DMS153 treated with DMSO at 0.1 percent for 48 hours (cell line): ENCODE measurements at regions not wholly inside any gene's neighbourhood (a gene's known extent, or its start where the extent isn't known, plus 50 kb on each side); places are given as distances from the start of the nearest gene placed in this dataset.

Experiments used
- DNase-seq: peaks from one replicate; lab custom pipeline; 2025; ENCODE audit not compliant: unreplicated experiment; lab: John Stamatoyannopoulos, UW

DNA sequence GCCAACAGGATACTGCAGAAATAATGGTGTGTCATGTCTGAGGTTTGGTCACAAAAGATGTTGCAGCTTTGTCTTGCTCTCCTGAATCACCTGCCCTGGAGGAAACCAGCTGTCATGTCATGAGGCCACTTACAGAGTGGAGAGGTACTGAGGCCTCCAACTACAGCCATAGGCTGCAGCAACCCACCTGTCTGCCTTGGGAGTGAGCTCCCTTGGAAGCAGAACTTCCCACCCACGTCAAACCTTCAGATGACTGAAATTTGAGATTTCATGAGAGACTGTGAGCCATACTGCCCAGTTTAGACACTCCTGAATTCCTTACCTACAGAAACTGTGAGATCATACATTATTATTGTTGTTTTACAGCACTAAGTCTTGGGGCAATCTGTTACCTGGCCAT lies 475.9 kb downstream of the HS3ST3B1 start:
- DNase-seq: no peak

DNA sequence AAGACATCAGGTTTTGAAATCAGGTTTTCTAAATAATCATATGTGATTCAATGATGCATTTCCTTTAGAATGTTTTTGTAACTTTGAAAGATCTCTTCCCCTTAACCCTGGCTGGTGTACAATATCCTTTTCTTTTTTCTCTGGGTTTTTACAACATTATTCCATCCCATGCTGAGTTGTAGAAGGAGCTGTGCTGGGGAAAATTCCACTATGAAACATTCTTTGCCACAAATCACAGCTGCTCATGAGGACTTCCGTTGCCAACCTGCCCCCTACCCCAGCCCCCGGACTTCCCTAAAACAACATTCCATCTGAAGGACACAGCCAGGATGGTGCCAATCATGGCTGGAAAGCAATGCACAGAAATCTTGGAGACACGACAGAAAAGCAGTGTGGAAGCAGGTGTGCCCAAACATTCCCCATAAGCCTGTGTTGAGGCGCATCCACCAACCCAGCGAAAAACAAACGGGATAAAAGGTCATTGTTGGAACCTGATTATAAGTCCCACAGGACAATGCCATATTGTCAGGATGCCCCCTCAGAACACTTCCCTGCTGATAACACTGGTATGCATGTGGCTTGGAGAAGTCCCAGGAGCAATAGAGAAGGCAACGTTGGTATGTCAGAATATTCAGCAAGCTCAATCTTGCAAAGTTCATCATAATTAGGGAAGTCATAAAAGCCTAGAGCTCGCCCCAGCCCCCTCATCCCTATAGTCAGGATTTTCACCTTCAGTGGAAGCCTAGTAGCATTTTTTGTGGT lies 475.0 kb downstream of the HS3ST3B1 start:
- no peak for DNase-seq

DNA sequence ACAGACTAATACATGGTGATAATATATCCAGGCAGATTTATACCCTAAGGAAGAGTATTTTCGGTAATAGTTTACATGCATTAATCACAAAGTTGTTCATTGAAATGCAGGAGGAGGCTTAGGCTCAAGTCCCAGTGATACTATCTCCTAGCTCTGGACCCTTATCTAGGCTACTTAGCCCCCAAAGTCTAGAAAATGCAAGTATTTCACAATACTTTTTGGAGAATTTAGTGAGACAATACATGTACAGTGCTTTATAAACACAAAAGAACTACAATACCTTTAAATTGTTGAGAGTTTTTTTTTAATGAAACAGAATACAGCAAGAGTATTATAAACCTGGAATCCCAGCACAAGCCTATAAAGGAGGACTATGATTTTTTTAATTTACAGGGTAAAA lies 473.9 kb downstream of the HS3ST3B1 start:
- no peak for DNase-seq

DNA sequence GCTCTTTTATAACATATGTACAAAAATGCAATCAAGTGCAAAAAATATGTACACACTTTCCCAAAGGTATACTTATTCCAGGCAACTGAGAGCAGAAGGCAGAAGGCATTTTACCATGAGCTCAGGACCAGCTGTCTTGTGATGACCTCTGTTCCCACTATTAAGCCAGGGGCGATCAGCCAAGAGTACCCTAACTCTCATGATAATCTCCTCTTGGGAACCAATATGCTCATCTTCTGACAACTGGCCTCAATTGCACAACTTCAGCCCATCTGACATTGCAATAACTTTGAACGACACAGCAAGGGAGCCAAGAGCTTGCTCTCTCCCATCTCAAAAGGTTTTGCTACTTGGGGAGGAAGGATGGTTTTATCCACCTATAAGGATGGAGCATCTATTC lies 471.9 kb downstream of the HS3ST3B1 start:
- no peak for DNase-seq

DNA sequence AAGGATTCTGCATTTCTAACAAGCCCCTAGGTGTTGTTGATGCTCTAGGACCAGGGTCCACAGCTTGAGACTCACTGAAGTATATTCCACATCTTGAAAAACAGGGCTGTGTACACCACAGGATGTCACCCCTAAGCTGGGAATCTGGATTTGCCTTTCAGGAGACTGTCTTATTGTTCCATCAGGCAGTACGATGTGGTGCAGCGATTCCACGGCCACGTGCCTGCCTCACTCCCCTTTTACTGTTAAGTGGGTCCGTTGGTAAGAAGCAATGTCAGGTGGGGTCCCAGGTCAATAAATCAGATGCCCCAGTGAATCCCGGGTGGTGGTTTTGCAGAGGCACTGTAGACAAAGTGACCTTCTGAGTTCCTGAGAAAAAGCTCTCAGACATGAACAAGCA lies 470.7 kb downstream of the HS3ST3B1 start:
- no peak for DNase-seq

DNA sequence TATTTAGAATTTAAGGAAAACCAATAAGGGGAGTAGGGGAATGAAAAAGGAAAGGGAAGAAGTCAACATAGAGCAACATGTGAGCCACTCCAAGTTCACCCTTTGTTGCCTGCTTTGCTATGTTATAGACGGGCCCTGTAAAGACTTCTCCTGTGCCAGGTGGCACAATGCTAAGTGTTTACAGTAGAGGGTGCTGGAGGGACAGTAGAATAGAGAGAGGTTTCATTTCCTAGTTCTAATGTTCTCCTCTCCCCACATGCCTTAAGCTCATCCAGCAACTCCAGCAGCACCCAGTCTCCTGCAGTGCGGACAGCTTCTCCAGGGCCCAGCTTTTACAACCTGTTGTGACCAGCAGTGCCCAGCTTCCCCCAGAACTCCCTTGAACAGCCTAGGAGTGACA lies 468.0 kb downstream of the HS3ST3B1 start:
- no peak for DNase-seq

DNA sequence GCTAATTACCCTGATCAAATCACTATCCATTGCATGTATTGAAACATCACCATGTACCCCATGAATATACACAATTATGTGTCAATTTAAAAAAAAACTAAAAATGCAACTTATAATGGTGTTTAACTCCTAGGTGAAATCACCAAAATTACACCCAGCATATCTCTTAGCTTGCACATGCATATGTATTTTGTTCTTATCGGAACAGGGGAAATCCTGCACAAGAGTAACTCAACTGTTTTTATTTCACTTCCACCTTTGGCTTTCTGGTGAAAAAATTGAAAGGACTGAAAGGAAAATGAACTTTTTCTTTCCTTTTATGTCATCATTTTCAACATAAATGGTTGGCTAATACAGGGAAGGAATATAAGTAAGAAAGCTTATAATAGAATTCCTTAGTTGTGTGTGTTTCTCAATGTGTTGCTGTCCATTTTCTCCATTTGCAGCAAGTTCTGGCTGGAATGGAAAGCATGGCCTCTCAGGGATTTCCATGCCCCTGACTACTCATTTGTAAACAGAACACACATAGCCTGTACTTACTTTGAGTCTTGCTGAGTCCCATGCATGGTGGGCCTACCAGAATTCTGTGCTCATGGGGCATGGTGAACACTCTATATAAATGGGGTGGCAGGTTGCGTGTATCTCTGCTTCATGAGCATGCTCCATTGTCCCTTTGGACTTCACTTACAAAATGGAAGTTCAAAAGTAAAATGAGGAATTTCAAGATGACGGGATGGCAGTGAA lies 462.0 kb downstream of the HS3ST3B1 start:
- no peak for DNase-seq

DNA sequence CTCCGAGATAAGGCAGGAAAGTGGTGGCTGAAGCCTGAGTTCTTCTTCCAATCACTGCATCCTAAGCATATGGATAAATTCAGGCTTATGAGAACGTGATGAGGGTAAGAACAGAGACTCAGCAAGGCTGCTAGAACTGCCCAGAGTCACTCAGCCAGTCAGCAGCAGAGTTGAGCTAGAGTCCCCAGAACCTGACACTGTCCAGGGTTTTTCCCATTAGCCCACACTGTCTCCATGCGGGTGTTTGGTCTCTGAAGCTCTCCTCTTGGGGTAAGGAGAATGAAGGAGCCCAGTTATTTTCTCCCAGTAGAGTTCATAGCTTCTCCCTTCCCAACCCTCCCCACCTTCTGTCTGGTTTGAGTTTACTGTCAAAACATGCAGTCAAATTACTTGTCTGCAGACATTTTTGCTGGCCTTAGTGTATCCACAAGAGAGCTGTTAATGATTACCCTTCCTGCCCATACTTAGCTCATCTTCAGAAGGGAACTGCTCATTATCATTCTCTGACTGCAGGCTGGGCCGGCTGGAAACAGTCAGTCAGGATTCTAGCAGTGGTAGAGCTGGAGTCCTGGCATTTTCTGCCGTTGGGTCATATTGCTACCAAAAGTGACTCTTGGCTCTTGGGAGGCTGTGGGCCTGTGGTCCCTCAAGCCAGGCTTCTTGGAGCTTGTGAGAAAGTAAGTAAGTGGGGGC lies 460.0 kb downstream of the HS3ST3B1 start:
- no peak for DNase-seq

DNA sequence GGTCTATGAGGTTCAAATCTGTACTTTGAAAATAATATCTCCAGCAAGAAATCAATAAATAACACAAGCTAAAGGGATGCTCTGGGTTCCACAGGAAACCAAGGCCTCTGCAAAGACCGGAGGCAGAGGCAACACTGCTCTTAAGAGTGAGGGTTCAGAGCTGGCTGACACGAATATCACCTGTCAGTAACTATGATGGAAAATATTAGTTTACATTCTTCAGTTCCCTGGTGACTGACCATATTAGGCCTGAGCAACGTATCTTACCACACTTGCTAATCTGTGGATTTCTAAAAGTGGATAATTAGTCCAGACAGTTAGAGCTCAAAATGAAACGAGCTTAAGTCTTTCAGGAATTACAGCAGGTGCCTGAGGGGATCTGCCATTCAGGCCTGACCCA lies 459.3 kb downstream of the HS3ST3B1 start:
- DNase-seq: no peak

DNA sequence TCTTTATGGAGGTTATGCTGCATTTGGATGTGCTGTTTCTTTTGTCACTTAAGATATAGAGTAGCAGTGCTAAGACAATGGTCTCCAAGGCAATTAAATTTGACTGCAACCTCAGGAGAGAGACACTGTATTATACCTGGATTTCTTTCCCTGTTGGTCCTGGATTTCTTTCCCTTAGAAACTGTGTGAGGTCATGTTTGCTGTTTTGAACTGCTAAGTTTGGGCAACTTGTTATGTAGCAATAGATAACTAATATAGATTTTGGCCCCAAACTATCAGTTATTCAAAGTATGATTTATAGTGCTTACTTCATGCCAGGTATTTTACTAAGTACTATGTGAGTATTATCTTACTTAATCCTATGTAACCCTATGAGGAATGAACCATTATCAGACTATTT lies 458.4 kb downstream of the HS3ST3B1 start:
- no peak for DNase-seq

DNA sequence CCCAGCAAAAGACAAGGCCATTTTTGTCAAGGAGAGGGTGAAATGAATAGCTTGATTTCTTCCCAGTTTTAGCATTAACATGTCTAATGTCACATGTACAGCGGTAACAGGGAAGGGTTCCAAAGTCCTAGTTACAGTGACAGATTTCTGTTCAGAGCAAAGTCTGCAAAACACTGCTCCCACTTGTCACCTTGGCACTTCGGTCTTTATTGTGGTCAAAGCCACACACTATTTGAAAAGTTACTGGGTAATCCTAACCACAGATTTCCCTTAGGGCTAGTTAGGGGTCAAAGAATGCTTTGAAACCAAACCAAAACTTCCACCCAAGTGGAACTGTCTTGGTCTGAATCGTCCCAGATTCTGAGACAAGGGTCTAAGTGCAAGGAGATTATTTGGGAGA lies 455.6 kb downstream of the HS3ST3B1 start:
- DNase-seq: no peak

DNA sequence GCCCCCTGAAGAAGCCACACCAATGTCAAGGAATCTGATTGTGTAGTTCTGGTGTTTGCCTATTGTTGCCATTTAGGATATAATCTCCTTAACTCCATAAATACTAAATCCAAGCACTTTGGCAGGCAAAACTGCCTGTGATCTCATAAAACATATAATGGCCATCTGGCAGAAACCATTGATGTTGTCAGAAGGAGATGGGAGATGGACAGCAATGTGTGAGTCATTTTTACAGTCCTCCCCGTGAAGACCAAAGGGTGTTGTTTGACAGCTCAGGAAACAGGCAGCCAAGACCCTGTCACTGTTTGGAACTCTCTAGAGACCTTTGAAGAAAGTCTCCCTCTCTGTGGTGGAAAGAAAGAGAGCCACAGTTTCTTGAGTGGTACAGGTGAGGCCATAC lies 454.1 kb downstream of the HS3ST3B1 start:
- no peak for DNase-seq

DNA sequence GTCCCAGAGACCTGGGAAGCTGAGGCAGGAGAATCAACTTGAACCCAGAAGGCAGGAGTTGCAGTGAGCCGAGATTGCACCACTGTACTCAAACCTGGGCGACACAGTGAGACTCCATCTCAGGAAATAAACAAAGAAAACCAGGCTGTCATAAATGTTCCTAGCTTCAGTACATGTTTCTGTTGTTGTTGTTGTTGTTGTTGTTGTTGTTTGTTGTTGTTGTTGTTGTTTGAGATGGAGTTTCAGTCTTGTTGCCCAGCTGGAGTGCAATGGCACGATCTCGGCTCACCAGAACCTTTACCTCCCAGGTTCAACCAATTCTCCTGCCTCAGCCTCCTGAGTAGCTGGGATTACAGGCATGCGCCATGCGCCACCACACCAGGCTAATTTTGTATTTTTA lies 452.5 kb downstream of the HS3ST3B1 start:
- DNase-seq: no peak

DNA sequence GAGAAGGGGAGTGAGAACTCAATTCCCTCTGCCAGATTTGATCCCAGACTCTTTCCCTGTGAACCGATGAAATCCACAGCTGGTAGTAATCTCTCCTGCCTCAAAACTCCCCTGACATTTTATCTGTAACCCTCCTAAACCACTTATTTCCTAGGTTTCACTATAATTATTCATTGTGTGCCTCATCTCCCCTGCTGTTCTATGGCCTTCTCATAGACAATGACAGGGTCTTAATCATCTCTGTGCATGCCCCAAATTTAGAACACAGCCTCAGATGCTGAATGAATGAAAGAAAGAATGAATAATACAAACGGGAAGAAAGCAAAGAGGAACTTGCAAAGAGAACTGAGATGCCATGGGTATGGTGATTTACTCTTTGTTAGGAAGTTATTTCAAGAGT lies 451.1 kb downstream of the HS3ST3B1 start:
- no peak for DNase-seq

DNA sequence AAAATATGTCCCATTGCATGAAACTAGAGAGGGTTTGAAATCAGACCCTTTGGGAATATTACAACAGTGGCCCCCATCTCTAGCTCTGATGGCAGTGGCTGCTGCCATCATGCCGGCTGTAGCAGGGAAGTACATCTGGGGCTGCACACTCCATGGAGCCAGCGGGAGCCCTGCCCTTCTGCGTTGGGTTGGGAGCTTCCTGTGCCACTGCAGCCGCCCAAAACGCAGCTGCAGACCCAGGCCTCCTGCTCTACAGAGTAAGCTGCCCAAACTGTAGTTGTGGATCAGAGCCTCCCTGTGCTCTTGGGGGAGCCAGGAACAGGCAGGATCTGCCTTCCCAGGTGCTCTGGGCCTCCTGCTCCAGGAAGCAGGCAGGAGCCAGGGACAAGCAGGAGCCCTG lies 450.0 kb downstream of the HS3ST3B1 start:
- DNase-seq: no peak

DNA sequence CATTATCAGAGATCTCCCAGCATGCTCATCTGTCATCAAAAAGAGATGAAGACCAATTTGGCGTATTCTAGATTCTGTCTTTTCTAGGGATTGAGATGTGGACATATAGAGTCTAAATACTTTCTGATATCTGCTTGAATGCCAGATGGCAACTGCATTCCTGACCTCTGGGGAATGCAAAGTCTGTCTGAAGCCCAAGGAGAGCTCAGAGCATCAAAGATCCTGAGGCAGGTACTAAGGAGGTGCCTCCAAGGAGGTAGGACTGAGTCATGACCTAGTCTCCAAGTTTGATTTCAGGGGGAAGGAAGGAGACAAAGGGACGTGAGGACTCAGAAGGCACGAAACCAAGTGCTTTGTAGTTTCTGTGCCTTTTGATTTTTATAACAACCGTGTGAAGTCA lies 448.4 kb downstream of the HS3ST3B1 start:
- no peak for DNase-seq

DNA sequence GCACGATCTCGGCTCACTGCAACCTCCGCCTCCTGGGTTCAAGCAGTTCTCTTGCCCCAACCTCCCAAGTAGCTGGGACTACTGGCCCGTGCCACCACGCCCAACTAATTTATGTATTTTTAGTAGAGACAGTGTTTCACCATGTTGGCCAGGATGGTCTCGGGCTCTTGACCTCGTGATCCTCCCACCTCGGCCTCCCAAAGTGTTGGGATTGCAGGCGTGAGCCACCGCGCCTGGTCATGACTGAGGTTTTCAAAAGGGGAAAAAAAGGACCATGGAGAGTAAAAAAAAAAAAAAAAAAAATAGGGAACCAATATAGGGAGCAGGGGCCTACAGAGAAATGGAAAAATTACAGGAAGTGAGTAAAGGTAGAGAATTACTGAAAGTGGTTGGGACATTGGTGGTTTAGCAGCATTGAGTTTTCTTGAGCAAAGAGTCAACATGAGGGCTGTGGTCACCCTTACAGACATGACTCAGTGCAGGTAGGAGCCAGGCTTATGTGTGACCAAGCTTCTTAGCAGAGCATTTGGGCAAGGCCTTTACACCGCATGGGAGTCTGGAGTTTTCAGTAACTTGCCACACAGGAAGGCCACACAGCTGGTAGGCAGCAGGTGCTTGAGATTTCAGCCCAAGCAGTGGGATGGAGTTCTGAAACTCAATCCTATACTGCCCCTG lies 447.3 kb downstream of the HS3ST3B1 start:
- no peak for DNase-seq

DNA sequence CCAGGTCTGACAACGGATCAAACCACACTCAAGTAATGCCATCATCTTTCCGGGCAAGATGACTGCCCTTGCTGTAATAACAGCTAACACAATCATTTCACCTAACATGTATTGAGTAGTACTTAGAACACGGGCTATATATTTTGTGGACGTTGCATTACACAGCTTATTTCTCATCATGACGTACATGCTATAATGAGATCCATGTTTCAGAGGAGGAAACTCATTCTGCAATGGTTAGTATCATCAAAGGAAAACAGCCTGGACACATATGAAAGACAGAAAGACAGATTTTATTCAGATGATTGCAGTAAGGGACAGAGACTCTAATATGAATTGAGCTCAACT lies 446.7 kb downstream of the HS3ST3B1 start:
- no peak for DNase-seq

DNA sequence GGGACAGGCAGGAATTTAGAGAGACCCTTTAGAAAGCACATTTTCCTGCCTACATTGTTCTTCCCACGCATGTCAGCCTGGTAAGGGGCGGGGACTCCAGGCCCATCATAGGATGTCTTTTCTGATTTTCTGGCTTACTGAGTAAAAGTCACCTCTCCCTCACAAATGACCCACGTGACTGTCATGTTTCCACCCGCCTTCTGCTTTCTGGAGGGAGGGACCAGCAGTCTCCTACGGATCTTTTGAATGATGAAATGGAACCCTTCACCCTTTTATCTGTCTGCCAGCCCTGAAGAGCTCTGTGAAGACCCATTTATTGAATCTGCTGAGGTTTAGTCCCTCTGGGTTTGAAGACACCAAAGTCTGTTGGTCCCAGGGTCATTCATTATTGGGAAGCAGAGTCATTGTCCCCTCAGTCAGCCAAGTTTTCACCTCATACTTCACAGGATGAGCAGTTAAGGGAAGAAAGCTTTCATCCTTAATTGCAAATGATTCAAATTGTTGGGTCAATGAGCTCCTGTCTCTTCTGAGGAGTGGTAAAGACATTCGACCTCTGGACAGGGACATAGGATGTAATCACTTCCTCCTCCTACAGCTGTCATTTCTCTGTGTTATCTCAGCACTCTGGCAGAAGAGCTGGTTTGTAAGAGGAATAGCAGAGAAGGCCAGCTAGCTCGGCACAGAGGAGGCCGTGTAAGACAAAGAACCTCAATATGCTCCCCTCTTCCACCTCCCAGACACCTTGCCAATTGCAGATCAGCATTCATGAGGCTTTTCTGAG lies 446.1 kb downstream of the HS3ST3B1 start:
- no peak for DNase-seq

DNA sequence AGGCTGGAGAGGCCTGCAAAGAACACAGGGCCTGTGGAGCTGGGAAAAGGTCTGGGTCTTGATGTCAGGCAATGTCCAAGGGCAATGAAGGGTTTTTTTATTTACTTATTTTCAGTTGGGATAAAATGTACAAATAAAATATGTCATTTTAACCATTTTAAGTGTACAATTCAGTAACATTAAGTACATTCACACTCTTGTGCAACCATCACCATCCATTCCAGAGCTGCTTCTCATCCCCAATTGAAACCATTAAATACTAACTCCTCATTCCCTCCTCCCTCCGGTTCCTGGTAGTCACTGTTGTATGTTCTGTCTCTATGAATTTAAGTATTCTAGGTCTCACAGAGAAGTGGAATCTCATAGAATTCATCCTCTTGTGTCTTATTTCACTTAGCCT lies 444.7 kb downstream of the HS3ST3B1 start:
- no peak for DNase-seq
